HG03280 (cell line): ENCODE measurements at regions not wholly inside any gene's neighbourhood (a gene's known extent, or its start where the extent isn't known, plus 50 kb on each side); places are given as distances from the start of the nearest gene placed in this dataset.
"Not testable (repeated sequence)": the region's sequence is repeated elsewhere in the genome, so short reads cannot be mapped to it uniquely, and the experiment has no call there.

Experiments used
- ATAC-seq: cut with Tn5 transposase; IDR thresholded peaks from one replicate; pipeline ENCODE4 v1.9.1; 2021; ENCODE audit warnings: mild to moderate bottlenecking, moderate library complexity; ENCODE audit not compliant: unreplicated experiment

DNA sequence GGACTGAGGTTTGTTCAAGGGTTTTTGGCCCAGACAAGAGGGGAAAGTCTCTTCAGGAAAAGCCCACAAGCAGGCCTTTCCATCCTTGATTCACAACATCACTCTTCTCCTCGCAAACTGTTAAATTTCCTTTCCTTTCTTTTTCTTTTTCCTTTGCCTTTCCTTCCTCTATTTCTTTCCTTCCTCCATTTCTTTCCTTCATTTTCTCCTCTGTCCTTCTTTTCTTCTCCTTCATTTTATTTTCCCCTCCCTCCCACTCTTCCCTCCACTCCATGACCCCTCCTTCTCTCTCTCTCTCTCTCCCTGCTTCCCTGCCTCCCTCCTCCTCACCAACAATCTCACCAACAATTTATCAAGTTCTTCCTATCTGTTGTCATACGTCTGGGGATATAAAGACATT lies 89.1 kb downstream of the FAM72B start:
- ATAC-seq, result not testable (repeated sequence)

DNA sequence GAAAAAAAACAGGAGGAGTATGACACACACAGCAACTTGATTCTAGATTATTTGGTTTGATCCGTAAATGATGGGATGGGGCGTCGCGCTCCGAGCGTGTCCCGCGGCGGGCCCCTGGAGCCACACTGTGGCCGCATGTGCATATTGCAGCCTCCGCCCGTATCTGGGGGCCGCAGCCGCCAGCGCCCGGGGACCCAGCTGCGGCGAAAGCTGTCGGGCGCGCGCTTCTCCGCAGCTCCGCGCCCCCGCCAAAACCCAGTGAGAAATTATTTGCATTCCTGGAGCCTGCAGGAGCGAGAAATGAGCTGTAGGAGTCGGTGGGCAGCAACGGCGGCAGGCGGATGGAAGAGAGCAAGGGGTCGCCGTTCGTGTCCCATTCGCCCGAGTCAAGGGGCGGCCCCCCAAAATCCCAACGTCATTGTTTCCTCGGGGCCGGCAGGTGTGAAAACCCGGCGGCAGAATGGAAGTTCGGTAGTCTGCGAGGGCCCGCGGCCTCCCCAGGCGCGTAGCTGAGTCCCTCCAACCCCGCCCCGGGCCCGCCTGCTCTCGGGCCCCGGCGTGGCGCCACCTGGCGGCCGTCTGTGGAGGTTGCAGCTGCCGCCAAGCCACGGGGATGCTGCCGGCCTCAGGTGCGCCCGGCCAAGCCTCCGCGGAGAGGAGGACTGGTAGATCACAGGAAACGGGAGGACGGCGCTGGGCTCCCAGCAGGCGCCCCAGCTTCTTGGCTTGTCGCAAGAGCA lies 86.8 kb downstream of the FAM72B start:
- peak; percentile 92 for ATAC-seq

DNA sequence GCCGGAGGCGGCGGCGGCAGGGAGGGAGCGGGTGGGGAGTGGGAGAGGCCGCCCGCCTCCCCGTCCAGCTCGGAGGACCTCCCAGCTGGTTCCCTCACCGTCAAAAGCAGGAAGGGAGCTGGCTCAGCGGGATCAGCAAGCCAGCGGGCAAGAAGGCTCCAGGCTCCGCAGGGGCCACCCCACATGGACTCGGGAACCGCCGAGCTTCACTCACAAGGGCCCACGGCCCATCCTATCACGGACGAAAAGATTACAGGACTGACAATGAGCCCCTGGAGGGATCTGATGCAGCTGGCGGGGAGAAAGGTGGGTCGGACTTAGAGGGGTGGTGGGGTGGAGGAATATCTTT lies 86.3 kb downstream of the FAM72B start:
- peak; percentile 7 for ATAC-seq

DNA sequence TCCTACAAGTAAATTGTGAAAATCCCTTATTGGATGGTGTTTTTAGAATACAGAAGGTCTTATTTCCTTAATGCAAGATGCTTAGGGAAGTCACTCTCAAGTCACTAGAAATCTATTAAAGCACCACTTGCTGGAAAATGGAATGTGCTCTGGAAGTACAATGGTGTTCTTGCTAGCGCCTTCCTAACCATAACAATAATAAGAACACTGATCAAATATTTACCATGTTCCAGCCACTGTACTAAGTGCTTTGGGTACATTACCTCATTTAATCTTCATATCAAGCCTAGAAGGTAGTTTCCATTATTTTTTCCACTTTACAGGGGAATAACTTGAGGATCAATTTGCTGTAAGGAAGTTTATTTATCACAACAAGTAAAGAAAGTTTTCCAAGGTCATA lies 75.1 kb downstream of the FAM72B start:
- not testable (repeated sequence) for ATAC-seq

DNA sequence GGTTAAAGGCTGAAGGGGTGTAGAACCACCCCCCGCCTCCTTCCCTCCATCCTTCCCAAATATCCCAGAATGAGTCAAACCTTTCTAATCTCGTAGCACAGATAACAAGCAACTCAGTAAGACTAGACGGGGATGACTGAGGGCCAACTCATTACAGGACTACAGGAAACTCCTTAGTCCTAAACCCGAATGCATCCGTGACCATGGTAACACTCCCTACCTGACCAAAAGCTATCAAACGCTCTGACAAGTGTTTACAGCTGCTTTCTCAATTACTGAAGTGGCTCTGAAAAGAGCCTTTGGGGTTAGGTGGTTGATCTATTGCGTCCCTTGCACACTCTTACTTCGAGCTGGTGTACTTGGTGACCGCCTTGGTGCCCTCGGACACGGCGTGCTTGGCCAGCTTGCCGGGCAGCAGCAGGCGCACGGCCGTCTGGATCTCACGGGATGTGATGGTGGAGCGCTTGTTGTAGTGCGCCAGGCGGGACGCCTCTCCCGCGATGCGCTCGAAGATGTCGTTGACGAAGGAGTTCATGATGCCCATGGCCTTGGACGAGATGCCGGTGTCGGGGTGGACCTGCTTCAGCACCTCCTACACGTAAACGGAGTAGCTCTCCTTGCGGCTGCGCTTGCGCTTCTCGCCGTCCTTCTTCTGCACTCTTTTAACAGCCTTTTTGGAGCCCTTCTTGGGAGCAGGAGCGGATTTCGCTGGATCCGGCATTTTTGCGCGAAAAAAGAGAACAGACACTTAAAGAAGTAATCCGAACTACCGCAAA lies 67.4 kb downstream of the FAM72B start:
- not testable (repeated sequence) for ATAC-seq

DNA sequence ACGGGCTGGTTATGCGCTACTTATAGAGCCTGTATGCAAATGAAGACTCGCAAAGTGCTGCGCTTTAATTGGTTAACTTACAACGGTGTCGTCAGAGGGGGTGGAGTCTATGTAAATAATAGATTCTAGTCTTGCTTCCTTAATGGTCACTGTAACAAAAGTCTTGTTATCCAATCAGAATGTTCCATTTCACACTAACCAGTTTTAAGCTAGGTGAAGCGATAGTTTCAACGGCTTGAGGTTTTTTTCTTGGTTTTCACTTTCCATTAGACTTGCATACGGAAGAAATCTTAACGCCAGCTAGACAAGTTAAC lies 66.9 kb downstream of the FAM72B start:
- ATAC-seq, result not testable (repeated sequence)

DNA sequence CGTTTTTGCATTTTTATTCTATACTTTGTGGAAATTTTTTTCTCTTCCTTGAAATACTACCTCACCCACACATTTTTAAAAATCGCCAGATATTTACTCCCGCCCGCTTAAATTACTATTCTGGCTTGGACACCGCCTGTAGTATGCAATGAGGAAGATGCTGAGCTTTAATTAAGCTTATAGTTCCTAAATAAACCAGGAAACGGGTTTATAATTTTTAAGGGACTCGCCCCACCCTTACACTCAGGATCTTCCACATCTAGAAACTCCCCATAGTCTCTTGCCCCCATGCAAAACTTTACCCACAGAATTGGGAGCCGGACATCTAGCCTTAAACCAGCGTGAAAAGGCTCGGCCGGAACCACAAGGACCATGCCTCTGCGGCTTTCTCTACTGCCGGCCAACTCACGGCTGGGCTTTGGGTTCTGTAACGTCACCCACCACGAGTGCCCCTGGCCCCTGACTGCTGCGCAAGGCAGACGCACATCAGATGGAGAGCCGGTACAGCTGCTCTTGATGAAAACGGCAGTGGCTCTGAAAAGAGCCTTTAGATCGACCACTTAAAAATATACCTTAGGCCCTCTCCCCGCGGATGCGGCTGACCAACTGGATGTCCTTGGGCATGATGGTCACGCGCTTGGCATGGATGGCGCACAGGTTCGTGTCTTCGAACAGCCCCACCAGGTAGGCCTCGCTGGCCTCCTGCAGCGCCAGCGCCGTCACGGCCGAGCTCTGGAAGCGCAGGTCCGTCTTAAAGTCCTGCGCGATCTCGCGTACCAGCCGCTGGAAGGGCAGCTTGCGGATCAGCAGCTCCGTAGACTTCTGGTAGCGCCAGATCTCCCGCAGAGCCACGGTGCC lies 66.3 kb downstream of the FAM72B start:
- not testable (repeated sequence) for ATAC-seq
